Central memory CD8-positive, alpha-beta T cell (primary cell): ENCODE measurements at regions not wholly inside any gene's neighbourhood (a gene's known extent, or its start where the extent isn't known, plus 50 kb on each side); places are given as distances from the start of the nearest gene placed in this dataset.
"Not testable (repeated sequence)": the region's sequence is repeated elsewhere in the genome, so short reads cannot be mapped to it uniquely, and the experiment has no call there.

Experiments
- ATAC-seq: fragments of 150-1000 bp; cut with Tn5 transposase; replicated peaks from 2 replicates; pipeline ENCODE4 v1.10.0; 2022; ENCODE audit warnings: mild to moderate bottlenecking, moderate FRiP score, moderate number of reproducible peaks; ENCODE audit not compliant: poor library complexity, severe bottlenecking; ENCODE audit errors: extremely low read depth
- DNase-seq, 2 donors: peaks; one replicate each; pipeline ENCODE4 v3.0.0; 2021; ENCODE audit warnings: low spot score in 2 of 2
- H3K27ac Mint-ChIP-seq: one replicate; pipeline ENCODE4 v1.8.0; 2022; ENCODE audit warnings: low read depth, mild to moderate bottlenecking, moderate library complexity, mixed read lengths
- H3K27me3 Mint-ChIP-seq: one replicate; pipeline ENCODE4 v1.8.0; 2022; ENCODE audit warnings: mixed read lengths
- H3K36me3 Mint-ChIP-seq: one replicate; pipeline ENCODE4 v1.8.0; 2022; ENCODE audit warnings: mild to moderate bottlenecking, moderate library complexity, mixed read lengths; ENCODE audit not compliant: insufficient read depth
- H3K4me1 Mint-ChIP-seq: one replicate; pipeline ENCODE4 v1.8.0; 2022; ENCODE audit warnings: mixed read lengths
- H3K4me3 Mint-ChIP-seq: one replicate; pipeline ENCODE4 v1.8.0; 2022; ENCODE audit warnings: mild to moderate bottlenecking, moderate library complexity, mixed read lengths
- H3K9me3 Mint-ChIP-seq: one replicate; pipeline ENCODE4 v1.8.0; 2022; ENCODE audit warnings: mixed read lengths

DNA sequence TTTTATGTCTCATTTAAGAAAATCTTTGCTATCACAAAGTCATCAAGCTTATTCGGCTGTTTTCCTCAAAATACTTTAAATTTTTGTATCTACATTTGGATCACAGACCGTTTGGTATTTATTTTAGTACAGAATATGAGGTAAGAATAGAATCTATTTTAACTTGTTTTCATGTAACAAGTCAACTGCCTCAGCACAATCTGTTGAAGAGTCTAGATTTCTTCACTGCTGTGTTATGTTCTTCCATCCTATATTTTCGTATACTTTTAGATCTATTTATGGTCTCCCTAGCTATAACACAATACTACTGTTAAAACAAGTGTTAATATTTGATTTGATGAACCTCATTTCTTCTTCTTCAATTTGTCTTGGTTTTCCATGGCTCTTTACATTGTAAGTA is 61.6 kb upstream of the SGCG start:
- Mint-ChIP-seq H3K9me3 (peaks cover 17% of the 10 kb centered on the region), H3K27ac (no peak overlapping the region), H3K4me3 (no peak overlapping the region), H3K36me3 (no peaks in the 10 kb centered on the region), H3K4me1 (no peaks in the 10 kb centered on the region), H3K27me3 (peaks cover 18% of the 10 kb centered on the region)
- ATAC-seq (no peak), DNase-seq (no peak)

DNA sequence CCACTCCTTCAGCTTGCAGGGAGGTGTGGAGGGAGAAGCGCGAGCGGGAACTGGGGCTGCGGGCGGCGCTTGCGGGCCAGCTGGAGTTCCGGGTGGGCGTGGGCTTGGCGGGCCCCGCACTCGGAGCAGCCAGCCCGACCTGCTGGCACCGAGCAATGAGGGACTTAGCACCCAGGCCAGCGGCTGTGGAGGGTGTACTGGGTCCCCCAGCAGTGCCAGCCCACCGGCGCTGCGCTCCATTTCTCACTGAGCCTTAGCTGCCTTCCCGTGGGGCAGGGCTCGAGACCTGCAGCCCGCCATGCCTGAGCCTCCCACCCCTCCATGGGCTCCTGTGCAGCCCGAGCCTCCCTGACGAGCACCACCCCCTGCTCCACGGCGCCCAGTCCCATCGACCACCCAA is 53.2 kb upstream of the SGCG start:
- H3K9me3 Mint-ChIP-seq, H3K27me3 Mint-ChIP-seq, H3K4me1 Mint-ChIP-seq, DNase-seq, H3K4me3 Mint-ChIP-seq, H3K36me3 Mint-ChIP-seq, ATAC-seq, H3K27ac Mint-ChIP-seq: not testable (repeated sequence)

GRCh38 chr13:23129331-23129730 is 51.4 kb upstream of the SGCG start:
- Mint-ChIP-seq H3K4me3 (no peak overlapping the region), H3K9me3 (no peaks in the 10 kb centered on the region), H3K4me1 (no peaks in the 10 kb centered on the region), H3K27ac (no peak overlapping the region), H3K27me3 (peaks cover 1% of the 10 kb centered on the region), H3K36me3 (no peaks in the 10 kb centered on the region)
- no peak for ATAC-seq
- no peak for DNase-seq
